GM04504 (cell line): ENCODE measurements at regions not wholly inside any gene's neighbourhood (a gene's known extent, or its start where the extent isn't known, plus 50 kb on each side); places are given as distances from the start of the nearest gene placed in this dataset.

ENCODE experiments used
- DNase-seq: peaks from one replicate; pipeline ENCODE4 v3.0.0-alpha.2; 2012; ENCODE audit warnings: low read depth

DNA sequence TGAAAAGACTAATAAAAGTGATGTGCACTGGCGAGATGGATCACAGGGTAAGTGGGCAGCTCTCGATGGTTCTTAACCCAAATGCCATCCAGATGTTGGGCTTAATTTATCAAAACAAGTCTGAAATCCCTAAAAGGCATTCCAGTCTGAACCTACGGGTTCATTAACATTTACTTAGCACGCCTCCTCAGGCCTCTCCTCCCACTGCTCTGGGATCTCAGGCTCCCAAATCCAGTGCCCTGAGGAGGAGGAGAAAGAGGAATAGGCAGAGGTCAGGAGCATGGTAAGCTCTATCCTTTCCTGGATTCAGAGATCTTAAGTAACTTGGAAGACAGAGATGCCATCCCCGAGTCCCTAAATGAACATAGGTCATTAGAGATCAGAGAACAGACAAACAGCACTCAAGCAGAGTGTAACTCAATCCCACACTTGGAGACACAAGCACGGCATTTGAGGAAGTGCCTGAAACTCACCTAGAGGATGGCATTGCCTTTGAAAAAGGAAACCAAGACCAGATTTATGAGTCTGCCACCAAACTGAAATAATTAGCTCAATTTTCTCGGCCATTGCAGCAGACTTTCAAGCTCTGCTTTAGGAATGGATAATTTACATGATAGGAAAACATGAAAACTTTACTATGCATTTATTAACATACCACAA, 140.9 kb downstream of the CXCL12 start:
- DNase-seq = no peak

DNA sequence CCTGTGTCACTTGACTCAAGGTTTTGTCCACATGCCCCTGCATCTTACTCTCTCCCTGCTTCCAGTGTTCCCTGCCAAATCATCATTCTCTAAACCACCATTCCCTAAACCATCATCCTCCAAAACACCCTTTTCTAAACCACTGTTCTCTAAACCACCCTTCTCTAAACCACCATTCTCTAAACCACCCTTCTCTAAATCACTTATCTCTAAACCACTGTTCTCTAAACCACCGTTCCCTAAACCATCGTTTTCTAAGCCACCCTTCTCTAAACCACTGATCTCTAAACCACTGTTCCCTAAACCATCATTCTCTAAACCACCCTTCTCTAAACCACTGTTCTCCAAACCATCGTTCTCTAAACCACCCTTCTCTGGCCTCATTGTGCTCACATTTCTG, 142.1 kb downstream of the CXCL12 start:
- no peak for DNase-seq

DNA sequence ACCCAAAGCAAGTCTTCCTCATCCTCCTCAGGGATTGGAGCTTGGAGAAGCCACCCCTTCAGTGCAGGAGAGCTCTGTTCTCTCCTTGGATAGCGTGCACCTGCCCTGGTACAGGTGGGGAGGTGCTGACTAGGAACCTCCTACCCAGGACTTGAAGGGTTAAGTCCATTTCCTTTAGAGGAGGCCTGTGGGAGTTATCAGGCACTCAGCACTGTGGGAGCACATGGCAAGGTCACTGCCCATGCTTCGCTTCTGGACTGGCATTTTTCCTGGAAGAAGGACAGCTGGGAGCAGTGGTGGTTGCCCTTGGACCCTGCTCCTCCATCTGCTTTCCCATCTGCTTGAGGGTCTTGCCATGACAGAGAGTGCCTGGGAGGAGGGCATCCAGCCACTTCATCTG, 142.8 kb downstream of the CXCL12 start:
- DNase-seq = no peak

DNA sequence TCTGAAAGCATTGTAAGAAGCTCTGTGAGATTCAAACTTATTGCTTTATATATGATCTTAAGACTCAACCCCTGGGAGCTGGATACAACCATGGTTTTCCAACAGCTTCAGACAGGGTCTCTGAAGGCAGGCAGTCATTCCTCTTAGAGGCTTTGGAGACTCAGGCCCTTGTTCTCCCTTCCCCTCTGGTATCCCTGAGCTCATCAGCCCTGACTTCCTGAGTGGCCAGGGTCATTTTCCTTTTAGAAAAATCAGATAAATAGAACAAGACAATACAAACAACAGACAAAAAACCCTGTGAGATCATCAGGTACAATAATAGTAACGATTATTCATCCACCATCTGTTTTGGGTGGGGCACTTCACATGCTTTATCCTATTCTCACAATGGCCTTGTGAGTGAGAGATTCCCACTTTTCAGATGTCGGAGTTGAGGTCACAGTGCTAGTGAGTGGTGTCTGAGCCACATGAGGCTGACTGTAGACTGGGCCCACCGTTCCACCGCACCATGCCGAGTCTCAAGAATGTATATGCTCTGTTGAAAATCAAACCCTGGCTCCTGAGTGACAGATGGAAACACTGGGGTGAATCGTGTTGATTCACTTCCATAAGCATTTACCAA, 144.2 kb downstream of the CXCL12 start:
- no peak for DNase-seq

DNA sequence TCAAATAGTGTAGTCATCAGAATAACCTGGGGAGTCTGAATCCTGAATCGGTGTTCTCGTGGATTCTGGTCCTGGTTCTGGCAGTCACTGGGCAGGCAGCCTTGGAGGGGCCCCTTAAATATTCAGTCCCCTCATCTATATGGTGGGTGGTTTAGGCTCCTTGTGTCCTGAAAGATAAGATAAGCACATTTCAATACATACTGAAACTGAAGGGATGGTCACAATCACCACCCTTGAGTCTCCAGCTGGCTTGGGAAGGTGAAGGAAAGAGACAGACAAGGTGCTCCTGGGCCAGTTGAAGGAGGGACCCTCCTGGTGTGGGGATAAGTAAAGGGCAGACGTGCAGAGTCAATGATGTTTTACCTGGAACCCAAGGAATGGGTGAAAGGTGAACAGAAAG, 146.7 kb downstream of the CXCL12 start:
- no peak for DNase-seq

DNA sequence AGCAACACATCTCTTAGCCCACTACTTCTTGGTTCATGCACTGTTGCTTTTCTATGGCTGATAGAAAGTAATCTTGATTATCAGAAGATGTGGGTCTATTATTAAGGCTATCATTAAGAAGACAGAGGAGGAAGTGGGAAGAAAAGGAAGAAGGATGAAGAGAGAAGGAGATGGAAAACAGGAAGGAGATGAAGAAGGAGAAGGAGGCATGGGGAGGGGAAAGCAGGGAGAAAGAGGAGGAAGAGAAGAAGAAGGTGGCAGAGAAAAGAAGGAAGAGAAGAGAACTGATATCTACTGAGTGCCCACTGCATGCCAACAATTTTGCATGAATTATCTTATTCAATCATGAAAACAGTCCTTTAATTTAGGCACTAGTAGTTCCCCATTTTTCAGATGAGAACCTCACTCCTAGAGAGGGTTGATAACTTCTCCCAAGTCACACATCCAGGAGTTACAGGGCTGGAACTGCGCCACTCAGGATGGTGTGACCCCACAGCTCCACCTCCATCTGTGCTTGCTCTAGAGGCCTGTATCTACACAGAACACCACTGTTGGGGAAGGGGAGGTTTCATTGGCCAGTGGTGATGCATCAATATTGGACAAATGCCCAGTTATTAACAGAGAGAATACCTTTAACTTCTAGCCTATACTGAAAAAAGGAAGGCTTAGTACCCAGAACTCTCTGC, 147.4 kb downstream of the CXCL12 start:
- DNase-seq = no peak

DNA sequence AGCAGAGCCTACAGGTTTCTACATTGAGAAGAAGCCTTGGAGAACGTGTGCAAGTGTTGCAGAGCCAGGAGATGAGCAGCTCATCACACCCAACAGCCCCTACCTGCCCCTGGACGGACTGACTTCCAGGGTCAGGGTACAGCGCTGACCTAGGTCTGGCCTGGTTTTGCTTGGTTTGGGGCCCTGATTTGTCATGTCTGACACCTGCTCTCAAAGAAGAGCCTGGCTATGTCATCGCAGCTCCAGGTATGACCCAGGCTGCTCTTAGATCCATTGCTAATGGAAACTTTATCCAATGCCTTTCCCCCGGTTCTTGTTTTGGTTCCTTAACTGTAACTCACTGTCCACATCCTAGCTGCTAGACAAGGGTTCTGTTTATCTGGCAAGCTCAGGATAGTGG, 149.5 kb downstream of the CXCL12 start:
- no peak for DNase-seq

DNA sequence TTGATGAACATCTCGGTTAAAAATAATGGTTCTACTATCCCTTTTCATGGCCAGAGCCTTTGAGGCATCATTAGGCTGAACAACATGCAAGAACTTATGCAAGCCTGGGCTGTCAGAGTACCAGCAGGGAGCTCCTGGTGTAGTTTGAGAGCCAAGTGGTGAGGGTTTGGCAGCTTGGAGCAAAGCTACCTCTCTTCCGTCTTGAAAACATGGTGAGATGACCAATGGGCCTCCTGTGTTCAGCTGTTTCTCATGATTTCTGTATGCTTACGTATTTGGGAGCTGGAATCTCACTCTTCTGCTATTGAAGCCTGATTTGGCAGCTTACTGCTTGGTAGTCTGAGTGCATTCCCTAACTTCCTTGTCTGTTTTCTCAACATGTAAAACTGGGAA, 150.4 kb downstream of the CXCL12 start:
- DNase-seq = no peak

DNA sequence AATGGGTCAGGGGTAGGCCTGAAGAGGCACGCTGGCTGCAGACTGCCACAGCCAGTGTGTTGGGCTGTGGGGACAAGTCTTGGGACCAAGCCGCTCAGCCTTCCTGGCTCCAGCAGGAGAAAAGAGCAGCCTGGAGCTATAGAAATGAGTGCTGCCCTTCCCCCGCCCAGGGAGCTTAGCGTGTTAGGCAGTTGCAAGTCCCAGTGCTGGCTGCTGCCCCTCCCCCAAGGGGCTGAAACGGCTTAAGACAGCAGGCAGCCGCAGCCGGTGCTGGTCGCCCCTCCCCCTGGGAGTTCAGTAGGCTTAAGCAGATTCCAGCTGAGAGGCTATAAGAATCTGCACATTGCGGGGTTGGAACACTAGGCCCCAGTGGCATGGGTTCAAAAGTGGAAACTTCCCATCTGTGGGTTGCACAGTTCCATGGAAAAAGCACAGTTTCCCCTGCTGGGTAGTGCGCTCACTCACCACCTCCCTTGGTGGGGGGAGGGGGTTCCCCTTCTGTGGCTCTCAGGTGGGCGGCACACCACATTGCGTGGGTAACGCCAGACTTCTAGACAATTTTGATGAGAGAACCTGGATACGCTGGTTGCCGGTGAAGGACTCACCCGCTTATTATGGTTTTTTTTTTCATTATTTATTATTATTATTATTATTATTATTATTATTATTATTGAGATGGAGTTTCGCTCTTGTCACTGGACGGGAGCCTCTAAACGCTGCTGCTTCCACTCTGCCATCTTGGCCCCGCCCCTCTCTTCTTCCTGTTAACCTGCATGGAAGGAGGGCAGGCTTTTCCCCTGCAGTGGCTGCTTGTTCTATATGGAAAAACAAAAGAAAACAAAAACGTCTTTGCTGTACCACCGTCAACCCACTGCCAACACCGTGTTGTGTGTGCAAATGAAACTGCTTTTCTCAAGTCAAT, 151.1 kb downstream of the CXCL12 start:
- DNase-seq = no peak

DNA sequence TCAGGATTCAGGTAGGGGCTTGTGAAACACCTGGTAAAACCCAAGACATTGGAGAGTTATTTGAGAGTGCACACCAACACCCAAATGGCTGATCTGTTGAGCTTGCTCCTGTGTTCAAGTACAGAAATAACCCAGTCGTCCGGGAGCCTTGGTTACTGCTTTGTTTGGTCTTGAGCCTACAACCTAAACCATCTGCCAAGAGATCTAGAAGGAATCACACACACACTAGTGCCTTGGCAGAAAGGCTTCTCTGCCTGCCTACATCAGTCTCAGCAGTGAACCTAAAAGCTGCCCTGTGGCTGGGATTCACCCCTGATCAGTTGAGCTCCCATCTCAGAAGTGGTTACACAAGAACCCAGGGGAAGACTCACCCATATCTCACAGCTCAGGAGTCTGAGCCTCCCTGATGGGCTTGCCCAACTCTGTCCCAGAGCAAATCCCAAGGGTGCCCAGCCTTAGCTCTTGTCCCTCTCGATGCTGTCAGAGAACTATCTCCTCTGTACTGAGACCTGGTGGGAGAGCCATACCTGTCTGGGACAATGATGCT, 167.6 kb downstream of the CXCL12 start:
- DNase-seq = no peak

DNA sequence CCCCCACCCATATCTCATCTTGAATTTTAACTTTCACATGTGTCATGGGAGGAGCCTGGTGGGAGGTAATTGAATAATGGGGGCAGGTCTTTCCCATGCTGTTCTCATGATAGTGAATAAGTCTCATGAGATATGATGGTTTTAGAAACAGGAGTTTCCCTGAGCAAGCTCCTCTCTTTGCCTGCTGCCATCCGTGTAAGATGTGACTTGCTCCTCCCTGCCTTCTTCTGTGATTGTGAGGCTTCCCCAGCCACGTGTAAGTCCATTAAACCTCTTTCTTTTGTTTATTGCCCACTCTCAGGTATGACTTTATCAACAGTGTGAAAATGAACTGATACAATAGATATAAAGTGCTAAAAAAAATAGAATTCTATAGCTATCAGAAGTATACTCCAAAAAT, 168.8 kb downstream of the CXCL12 start:
- no peak for DNase-seq

DNA sequence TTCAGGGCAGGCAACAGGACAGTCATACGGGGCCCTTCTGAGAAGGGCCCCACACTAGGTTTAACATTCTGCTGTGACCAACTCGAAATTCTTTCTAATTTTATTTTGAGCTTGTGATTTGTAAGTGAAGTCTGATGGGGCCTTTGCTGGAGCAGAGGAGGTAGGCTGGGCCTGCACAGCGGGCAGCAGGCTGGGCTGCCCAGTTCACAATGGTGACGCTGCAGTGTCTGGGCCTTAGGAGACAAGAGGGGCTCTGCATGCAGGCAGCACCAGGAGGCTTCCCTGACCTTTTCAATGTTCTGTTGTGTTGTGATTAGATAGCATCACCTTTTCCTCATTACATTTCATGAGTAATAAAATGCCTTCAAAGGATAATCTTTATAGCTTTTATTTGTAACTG, 175.1 kb downstream of the CXCL12 start:
- DNase-seq = no peak

DNA sequence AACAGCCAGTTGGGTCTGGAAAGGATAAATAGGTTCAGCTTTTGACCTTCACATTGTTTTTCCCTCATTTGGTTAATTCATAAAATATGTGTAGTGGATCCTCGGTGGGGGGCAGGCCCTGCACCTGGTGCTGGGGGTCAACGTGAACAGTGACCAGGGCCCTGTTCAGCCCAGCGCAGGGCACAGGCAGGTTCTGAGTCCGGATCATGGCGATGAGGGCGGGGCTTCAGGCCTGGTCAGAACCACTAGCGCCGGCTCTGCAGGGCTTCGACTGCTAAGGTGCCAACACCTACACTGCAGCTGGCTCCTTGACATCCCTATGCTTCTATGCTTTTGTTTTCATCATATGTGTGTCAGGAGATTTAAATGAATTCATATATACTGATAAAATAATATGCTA, 177.7 kb downstream of the CXCL12 start:
- DNase-seq = no peak

DNA sequence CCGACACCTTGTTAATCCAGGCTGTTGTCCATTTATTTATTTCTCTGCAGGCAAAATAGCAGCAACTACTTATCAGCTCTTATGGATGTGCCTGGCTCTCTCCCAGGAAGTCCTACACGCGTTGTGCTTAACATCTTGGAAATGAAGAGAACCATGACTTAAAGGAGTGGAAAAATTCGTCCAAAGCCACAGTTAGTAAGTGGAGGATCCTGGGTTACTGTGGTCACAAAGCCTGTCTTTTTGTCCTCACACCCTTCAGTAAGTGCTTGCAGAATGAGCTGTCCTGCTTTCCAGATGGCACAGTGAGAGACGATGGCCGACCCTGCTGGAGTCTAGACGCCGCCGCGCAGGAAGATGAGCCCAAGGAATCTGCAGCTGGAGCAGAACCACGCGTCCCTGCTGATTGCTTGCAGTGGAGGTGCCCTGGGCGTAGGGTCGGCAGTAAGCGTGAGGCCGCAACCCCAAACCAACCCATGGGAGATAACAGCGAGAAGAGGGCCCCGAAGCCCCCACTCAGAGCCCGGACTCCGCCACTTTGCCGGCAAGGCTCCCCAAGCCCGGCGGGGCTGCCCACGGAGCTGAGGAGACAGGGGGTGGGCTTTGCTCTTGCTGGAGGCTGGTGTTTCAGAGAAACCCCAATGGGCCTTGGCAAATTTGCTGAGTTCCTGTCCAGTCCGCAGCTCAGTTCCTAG, 178.6 kb downstream of the CXCL12 start:
- peak; percentile 26 for DNase-seq

DNA sequence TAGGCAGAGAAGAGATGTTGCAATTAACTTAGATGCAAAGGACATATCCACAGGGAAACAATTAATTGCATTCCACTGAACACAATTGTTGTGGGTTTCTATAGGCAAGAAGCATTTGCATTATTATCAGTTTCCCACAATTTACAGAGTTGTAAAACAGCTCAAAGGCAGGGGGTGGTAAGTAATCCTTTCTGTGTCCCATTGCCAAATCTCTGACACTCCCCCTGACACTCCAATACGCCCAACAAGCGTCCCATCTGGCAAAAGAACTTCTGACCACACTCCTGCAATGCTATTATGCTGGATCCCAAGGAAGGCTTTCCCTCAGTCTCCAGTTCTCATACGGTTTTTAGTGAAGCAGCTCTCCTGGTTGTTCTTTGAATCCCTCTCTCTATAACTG, 179.8 kb downstream of the CXCL12 start:
- no peak for DNase-seq

DNA sequence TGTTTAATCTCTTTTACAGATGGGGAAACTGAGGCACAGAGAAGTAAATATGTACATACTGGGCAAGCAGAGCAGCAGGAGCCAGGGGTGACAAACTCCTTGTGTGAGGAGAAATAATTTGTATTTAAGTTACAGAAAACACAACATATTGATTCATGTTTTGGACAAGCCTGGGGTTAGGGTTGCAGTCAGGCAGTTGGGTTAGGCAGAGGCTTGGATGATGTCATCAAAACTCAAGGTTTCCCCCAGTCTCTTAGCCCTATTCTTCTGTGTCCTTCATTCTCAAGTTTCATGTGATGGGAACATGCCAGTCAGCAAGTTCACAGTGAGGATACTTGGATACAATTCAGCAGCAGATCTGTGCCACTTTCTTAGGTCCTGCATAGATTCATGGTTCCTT, 181.4 kb downstream of the CXCL12 start:
- DNase-seq = no peak

DNA sequence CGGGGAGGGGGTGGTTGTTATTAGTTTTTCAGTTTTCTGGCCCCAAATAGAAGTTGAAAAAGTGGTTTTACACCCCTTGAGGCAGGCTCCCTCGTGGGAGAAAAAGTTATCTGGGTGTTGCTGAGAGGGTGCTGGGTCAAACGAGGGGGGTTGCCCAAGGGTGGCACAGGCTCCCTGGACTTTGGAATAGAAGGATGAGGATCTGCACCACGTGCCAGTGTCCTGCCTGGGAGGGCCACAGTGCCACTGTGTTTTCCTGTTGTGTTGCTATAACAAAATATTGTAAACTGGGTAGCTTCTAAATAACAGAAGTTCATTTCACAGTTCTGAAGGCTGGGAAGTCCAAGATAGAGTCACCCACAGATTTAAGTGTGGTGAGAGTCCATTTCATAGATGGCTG, 181.9 kb downstream of the CXCL12 start:
- DNase-seq = no peak

DNA sequence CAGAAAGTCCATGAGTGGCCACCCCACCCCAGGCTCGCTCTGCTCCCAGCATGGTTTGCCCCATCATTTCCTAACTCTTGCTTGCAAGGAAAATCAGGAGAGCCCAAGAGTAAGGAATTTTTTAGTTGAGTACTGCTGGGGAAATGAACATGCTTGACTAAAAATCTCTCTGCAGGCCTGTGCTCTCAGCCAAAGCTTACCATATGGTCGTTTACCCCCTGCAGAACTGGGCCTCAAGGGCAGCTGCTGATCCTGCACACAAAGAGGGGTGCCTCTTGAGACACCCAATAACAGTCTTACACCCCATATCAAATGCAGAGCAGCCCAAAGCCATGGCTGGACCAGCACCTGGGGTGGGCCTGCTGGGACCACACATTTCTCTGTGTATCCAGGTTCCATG, 183.2 kb downstream of the CXCL12 start:
- DNase-seq = no peak

DNA sequence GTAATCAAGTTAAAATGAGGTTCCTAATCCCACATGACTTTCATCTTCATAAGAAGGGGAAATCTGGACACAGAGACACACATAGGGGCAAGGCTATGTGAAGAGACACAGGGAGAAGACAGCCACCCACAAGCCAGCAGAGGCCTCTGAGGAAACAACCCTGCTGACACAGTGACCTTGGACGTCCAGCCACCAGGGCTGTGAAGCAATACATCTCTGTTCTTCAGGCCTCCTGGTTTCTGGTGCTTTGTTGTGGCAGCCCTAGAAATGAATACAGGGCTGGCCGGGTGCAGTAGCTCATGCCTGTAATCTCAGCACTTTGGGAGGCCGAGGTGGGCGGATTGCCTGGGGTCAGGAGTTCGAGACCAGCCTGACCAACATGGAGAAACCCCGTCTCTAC, 183.9 kb downstream of the CXCL12 start:
- no peak for DNase-seq

DNA sequence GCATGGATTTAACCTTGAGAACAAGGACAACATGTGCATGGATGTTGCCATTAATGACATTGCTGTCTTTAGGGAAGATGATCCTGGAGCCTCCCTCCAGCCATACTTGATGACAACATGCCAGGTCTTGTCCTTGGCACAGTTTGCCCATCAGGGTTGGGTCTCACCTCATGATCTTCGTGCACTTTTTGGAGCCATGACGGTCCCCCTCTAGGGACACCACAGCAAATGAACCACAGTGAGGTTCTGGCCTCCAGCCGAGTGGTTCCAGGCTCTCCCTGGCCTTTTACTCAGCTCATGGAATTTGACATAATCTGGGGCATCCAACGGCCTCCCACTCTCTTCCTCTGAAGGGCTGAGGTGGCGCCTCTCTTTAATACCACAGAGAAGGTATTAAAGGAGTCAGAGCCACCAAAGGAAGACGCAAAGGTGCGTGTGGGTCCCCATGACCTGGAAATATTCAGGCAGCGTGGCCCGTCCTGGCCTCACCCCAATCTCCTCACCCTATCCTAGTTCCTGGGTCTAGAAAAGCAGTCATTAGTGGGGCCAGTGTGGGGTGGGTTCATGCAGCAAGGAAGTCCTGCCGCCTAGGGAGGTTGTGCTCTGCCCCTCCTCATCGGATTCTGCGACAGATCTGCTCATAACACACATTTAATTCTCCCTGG, 184.8 kb downstream of the CXCL12 start:
- no peak for DNase-seq

DNA sequence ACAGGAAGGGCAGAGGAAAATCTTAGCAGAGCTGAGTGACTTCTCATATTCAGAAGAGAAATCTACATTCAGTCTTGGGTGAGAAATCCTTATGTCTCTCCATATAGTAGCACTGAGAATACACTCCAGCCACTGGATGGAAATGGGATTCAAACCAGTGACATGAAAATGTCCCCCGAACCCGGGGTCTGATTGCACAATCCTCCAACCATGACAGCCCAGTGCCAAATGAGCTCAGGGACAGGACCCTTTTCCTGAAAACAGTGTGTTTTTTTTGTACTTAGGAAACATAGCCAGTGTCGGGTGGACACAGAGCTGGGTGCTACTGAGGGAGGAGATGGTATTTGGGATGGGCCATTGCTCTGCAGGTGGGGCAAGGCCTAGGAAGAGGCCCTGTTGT, 185.6 kb downstream of the CXCL12 start:
- DNase-seq = no peak
